HG03159 (cell line): ENCODE measurements at regions not wholly inside any gene's neighbourhood (a gene's known extent, or its start where the extent isn't known, plus 50 kb on each side); places are given as distances from the start of the nearest gene placed in this dataset.
"Not testable (repeated sequence)": the region's sequence is repeated elsewhere in the genome, so short reads cannot be mapped to it uniquely, and the experiment has no call there.

Source experiments
- ATAC-seq: cut with Tn5 transposase; IDR thresholded peaks from one replicate; pipeline ENCODE4 v1.9.1; 2021; ENCODE audit warnings: mild to moderate bottlenecking, moderate library complexity; ENCODE audit not compliant: unreplicated experiment

DNA sequence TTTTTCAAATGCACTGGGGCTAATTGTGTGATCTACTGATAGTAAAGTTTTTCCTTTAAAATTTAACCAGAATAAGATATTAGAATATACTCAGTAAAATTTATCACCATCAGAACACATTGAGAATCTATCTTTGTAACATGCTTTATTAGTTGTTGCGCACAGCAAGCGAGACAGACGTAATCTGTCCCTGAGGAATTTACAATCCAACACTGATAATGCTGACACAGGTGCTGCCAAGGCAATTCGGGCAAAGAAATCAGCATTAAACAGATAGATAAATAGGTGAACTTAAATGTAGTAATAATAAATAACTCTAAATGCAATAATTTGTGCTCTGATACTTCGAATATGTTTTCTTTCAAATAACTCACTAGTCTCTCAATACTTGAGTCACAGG lies 607.2 kb downstream of the HTR1B start:
- no peak for ATAC-seq

DNA sequence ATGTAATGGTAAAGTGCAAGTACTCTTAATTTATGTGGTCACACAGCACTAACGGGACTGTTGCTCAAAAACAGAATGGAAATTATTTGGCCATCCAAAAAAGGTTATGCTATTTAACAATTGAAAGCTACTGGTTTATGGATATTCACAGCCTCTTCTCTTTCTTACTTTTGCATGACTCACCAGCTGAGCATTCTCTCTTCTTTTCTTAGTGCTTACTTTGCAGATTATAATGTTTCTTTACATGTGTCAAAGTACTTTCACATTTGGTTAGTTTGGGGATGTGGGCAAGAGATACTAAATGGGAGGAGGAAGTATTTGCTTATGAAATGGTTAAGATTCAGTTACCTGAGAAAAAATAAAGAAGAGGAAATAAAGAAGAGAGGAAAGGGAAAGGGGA lies 610.5 kb downstream of the HTR1B start:
- no peak for ATAC-seq

DNA sequence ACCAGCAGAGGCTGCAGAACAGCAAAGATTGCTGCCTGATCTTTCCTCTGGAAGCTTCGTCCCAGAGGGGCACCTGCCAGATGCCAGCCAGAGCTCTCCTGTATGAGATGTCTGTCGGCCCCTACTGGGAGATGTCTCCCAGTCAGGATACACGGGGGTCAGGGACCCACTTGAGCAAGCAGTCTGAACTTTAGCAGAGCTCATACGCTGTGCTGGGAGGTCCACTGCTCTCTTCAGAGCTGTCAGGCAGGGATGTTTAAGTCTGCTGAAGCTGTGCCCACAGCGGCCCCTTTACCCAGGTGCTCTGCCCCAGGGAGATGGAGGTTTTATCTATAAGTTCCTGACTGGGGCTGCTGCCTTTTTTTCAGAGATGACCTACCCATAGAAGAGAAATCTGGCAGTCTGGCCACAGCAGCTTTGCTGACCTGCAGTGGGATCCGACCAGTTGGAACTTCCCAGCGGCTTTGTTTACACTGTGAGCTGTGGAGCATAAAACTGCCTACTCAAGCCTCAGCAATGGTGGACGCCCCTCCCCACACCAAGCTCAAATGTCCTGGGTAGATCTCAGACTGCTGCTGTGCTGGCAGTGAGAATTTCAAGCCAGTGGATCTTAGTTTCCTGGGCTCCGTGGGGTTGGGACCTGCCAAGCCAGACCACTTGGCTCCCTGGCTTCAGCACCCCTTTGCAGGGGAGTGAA lies 613.9 kb downstream of the HTR1B start:
- not testable (repeated sequence) for ATAC-seq

DNA sequence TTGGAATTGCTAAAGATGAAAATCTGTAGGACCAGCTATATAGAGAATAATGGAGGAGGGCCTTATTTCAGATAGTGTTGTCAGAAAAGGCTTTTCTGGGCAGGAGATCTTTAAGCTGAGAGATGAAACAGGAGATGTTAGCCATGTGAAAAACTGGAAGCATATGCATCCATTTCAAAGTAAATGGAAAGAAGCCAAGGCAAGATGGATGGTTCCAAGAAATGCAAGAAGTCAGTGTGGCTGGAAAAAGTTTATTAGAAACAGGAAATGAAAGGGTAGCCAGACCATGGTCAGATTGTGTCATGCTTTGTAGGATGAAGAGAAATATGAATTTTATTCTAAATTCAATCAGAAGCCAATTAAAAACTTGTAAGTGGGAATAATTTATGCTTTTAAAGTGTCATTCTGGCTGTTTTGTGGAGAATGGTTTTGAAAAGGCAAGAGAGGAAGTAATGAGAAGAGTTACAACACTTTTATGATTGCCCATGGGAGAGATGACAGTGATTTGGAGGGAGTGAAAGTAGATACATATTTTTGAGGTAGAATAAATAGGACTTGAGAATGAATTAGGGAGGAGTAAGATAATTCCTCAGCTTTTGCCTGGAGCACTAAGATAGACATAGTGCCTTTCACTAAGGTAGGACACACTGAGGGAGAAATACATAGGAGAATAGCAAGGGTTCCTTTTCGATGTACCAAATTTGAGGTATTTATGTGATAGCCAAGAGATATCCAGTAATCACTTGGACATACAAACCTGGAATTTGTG lies 620.1 kb downstream of the HTR1B start:
- no peak for ATAC-seq

DNA sequence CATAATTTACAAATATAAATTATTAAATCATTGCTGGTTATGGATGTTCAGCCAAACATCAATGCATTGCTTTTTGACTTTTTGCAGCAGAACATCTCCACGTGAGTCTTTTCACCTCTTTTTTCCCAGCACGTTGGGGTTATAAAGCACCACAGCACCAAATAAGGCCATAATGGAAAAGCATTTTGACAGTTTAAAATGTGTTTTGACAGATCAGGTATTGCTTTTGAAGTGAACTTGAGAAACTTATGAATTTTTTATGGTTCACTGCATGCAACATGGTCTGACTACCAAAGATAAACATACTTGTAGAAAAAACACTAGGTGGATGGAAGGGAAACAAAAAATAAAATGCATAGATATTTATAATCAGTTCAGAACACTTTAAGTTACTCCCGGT lies 622.4 kb downstream of the HTR1B start:
- no peak for ATAC-seq

DNA sequence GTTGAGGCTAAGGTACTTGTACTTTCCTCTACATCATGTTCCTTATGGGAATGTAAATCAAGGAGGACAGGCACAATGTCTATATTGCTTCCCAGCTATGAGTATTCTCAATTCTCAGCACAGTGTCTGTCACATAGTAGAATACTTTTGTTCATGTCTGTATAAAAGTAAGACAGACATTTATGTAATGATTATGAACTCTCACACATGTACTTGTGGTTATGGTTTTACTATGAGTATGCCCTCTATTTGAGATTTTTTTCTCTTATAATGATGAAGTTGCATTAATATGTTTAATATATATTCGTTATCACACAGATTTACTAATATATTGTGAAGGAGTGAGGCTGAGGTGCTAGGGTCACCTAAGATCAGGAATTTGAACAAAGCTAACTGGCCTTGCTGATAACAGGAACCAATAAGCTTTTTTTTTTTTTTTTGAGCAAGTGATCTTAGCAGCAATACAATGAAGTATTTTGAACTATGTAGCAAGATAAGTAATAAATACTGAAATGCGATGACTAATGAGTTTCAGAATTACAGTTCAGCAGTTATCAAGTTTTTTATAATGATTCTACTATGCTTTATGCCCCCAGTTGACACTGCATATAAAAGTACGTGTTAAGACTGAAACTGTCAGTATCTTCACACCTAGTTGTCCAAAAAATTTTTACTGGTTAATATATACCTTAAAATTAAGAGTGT lies 623.1 kb downstream of the HTR1B start:
- no peak for ATAC-seq

DNA sequence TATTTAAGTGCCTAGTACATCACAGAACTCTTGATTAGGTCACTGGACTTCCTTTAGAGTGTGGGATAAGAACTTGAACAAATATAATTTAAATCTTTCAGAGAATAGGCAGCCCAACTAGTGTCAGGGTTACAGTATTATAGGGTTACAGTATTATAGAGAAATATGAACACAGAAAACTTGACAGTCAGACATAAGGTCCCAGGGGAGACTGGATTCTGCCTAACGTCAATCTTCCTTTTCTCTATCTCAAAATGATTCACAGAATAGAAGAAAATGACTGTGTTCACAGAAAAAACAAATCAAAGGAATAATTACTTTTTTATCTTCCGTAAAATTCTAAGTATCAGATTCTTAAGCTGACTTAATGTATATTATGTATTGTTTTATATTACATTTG lies 623.8 kb downstream of the HTR1B start:
- ATAC-seq, result no peak

DNA sequence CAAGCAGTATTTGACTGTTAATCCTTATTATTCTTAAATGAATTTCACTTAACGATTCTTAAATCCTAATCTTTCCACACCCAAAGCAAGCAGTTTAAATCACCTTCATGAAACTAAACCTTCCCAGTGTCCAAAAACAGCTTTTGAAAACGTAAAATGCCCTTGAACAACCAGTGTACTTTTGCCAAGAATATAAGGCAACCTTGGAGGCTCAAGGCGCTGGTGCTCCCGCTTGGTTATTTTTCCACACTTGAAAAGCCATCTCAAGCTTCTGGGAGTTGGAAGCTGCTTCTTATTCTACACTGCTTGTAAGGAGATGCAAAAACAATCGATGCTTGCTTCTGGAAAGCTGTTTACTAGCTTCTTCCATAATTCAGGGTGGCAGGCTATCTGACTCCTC lies 625.7 kb downstream of the HTR1B start:
- ATAC-seq, result no peak

DNA sequence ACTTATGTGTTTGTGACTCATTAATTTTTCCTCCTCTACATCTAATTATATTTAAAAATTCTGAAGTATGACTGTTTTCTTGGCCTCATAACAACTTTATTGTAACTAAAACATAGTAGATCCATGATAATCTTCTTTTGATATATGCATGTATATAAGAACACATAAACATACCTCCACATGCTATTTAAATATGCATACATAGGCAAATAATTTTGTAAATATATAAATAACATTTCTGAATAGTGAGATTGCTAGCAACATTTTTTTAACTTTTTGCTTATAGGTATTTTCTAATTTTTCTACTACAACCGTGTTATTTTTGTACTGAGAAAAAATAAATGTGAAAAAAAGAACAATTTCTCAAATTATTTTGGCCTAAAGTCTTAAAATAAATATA lies 627.6 kb downstream of the HTR1B start:
- ATAC-seq, result no peak

DNA sequence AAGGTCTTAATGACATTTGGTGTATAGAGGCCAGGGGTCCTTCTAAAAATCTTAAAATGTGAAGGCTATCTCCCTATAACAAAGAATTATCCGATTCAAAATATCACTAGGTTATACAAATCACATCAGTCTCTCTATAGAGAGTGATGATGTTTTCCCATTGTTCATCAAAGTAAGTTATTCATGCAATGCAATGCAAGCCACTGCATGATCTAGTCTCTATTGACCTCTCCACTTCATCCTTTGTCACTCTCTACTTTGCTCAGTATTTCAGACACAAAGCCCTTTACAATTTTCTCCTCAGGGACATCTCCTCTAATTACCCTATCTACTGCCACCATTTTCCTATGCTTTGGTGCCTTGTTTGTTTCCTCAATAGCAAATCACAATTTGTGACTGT lies 628.0 kb downstream of the HTR1B start:
- no peak for ATAC-seq

DNA sequence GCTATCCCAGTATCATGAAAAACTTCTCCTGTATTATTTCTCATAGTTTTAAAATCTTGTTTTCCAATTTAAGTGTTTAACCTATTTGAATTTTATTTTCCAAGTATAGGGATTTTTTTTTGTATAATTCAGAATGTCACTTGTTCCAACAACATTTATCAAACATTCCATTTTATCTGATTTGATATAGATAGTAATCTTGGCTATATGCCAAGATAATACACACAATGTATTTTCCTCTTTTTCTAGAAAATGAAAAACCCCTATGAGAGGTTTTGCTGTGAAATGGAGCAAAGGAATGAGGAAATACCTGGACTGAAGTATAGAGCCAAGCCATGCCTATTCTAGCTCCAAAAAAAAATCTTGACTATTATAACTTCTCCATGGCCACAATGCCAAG lies 628.9 kb downstream of the HTR1B start:
- ATAC-seq, result no peak

DNA sequence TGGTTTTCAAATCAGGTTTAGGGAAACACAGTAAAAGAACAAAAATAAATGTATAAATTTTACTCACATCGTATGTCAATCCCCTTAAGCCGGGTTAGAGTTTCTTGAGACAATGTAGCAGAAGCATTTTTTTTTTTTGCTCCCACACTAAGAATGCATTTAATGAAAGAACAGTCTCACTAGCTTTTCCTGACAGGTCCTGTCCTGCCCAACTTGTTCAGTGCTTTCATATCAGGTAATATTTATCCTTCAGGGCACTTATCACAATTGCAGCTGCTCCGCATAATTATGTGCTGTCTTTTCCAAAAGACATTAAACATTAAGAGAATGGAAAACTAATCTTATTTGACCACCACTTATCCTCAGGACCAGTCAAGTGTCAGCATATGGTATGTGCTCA lies 632.0 kb downstream of the HTR1B start:
- no peak for ATAC-seq

DNA sequence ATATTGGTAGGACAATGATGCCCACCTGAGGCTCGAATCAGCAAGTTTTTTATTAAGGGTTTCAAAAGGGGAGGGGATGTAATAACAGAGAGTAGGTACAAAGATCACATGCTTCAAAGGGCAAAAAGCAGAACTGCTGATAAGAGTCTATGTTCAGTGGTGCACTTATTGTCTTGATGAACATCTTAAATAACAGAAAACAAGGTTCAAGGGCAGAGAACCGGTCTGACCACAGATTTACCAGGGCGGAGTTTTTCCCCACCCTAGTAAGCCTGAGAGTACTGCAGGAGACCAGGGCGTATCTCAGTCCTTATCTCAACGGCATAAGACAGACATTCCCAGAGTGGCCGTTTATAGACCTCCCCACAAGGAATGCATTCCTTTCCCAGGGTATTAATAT lies 639.7 kb downstream of the HTR1B start:
- ATAC-seq, result not testable (repeated sequence)

DNA sequence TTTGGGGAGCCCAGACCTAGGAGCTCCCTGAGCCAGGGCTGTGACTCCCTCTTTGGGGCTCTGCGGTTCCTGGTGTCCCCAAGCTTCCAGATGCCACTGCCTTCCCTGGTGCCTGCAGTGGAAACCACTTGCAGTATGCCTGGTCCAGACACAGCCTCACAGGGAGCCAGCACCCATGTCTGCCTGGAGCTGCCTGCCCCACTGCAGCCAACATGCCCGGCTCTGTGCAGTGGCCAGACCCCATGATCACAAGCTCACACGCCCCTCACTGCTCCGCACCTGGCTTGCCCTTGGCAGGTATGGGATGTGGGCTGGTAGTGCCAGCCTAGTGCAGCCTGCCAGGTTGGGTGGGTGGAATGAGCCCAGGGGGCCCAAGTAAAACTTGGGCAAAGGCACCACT lies 644.8 kb downstream of the HTR1B start:
- no peak for ATAC-seq

DNA sequence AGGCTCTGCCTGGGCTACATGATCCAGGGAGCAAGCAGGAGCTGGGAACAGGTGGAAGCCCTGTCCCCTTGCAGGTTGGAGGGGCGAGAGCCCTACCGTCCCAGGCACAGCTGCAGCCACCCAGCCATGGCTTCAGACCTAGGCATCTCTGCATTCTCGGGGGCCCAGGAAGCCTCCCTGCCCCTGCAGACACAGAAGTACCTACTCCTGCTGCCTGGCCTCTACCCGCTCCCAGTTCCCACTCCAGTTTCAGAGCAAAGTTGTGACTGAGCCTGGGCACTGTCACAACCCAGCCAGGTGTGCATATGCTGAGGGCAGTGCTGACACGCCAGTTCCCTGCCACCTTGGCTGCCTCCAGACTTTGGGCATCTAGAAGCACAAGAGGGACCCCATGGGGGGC lies 645.9 kb downstream of the HTR1B start:
- ATAC-seq, result no peak

DNA sequence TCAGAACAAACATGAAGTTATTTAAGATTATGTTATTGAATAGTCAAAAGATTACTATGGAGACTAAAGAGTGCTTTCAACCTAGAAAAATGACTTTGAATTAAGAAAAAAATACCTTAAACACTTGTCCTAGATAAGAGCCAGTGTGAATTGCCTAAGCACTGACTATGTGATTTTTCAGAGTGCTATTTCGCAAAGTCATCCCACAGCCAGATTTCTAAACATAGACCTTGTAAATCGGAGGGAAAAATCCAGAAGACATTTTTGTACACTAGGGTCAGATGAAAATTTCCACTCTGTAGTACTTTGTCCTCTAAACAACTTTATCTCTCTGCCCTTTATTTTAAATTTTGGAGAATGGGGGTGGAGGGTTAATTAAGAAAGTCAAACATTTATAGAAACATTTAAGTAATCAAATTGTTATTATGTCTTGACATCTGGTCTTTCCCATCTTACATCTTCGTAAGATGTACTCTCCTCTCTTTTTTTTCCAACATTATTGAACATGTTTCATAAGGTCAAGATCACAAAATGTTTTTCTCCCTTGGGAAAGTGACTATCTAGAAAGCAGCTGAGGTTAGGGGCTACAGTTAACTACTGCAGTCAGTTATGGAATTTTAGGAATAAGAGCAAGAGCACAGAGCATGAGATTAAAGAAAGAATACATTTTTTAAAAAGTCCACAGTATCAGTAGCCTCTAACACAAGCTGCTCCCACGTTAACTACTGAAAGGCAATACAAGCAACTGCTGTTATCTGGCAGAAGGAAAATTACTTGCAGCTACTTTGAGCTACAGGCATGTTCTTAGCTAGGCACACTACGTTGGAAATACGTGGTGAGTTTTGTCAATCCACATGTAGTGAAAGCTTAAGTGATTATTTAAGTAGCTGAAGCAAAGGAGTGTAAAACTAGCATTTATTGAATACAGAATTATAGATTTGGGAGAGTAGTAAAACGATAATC lies 648.5 kb downstream of the HTR1B start:
- ATAC-seq, result no peak

DNA sequence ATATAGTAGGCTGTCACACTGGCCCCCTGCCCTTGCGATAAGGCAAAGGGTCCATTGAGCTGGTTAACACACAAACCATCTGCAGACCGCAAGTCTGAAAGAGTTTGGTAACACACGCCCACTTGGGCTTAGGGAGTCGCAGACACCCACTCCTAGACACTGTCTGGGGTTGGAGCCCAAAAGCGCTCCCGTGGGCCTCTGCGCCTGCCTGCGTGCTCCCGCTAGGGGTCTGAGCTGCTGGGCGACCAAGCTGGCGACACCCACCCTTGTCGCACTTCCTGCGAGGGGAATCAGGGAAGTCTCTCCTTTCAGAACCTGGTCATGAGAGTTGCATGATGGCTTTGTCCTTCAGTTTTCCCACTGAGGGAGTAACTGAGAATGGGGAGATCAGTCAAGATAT lies 653.0 kb downstream of the HTR1B start:
- no peak for ATAC-seq

DNA sequence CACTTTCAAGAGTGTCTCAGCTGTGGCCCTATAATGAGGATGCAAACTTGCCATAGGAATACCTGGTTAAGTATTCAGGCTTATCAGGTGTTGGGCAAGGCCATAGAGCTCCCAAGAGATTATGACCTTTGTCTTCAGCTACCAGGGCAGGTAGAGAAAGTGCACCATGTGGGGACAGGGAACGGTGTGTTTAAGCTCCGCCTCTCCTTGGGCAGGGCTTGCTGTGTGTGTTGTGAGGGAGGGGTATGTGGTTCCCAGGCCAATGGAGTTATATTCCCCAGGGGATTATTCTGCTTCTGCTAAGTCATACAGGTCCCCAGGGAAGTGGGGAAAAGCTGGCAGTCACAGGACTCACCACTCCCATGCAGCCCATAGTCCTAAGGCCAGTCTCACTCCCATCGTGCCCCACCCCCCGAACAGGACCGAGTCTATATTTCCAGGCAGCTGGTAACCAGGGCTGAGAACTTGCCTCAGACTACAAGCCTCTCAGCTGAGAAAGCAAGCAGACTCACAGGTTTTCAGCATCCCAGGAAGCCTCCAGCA lies 660.2 kb downstream of the HTR1B start:
- ATAC-seq, result no peak

DNA sequence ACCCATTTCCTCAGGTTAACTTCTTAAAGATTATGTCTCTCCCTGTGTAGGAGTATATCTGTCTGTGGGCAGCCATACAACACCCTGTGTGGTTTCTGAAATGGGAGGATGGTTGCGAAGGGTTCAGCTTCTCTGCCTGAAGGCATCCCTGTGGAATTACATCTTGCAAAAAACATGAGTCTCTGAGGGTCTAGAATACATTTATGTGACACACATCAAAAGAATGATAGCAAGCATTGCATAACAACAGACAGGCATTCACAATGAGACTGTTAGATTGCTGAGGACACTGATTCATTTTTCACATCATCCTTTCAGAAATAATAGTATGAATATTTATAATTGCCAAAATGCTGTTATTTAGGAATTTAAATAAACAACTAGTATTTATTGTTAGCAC lies 670.9 kb downstream of the HTR1B start:
- no peak for ATAC-seq

DNA sequence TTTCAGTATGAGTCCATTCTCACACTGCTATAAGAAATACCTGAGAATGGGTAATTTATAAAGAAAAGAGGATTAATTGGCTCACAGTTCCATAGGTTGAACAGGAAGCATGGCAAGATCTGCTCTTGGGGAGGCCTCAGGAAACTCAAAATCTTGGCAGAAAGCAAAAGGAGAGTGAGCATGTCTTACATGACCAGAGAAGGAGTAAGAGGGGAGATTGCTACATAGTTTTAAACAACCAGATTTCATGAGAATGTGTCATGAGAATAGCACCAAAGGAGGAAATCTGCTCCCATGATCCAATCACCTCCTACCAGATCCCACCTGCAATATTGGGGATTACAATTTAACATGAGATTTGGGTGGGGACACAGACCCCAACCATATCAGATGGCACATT lies 672.4 kb downstream of the HTR1B start:
- no peak for ATAC-seq
